Body of pancreas (tissue), 4 donors: ENCODE measurements at regions not wholly inside any gene's neighbourhood (a gene's known extent, or its start where the extent isn't known, plus 50 kb on each side); places are given as distances from the start of the nearest gene placed in this dataset.

ENCODE experiments used
- CTCF ChIP-seq, 7 experiments: fragments of 450-650 bp in 4 of 7; fragments of 200-600 bp in 3 of 7; sonication (generic) in 3 of 7; IDR thresholded peaks; one replicate each; pipeline ENCODE4 v1.5.1; 2016 to 2019; ENCODE audit warnings: antibody characterized with exemption in 7 of 7
- POLR2A ChIP-seq, 3 donors: fragments of 450-650 bp; IDR thresholded peaks; one replicate each; pipeline ENCODE4 v1.6.1; 2016; ENCODE audit warnings: antibody characterized with exemption in 3 of 3, mild to moderate bottlenecking in 2 of 3

GRCh38 chr18:76255070-76255683, 239.9 kb downstream of the ZNF516 start:
- no peak for TF ChIP-seq CTCF (IDR thresholded peaks at IDR 0.05)
- TF ChIP-seq POLR2A (IDR thresholded peaks at IDR 0.05): no peak
